Stimulated activated CD4-positive, alpha-beta T cell treated with anti-CD3 and anti-CD28 coated beads, Interleukin-12 subunit alpha, Interleukin-12 subunit beta, amount 100 ng/mL, for 48 hours (primary cell): ENCODE measurements at regions not wholly inside any gene's neighbourhood (a gene's known extent, or its start where the extent isn't known, plus 50 kb on each side); places are given as distances from the start of the nearest gene placed in this dataset.

Experiments used
- DNase-seq, 3 donors: peaks; one replicate each; pipeline ENCODE4 v3.0.0-alpha.2; 2020; ENCODE audit warnings: low read depth in 2 of 3, low spot score in 1 of 3

- no peak for DNase-seq
These were observed 198.6 kb downstream of the FLRT2 start for GRCh38 chr14:85728476-85729065.

- no peak for DNase-seq
These were observed 184.1 kb downstream of the FLRT2 start for GRCh38 chr14:85714069-85714468.

GRCh38 chr14:85711620-85712019 is 181.7 kb downstream of the FLRT2 start:
- no peak for DNase-seq
